A673 (cell line): ENCODE measurements at regions not wholly inside any gene's neighbourhood (a gene's known extent, or its start where the extent isn't known, plus 50 kb on each side); places are given as distances from the start of the nearest gene placed in this dataset.

Experiments
- BruUV-seq: library from RNA; stranded (reverse); fragments of 400-500 nt; replicated peaks from 2 replicates; lab custom pipeline; 2021; lab: Mats Ljungman, UMichigan
- CTCF ChIA-PET: fragments of 300-600 bp; sonication (Branson Sonifier 250); formaldehyde crosslinking; loops from one replicate; lab custom pipeline; 2022; ENCODE audit warnings: antibody characterized with exemption; lab: Charles Lee
- POLR2A ChIA-PET: fragments of 300-600 bp; sonication (Branson Sonifier 250); formaldehyde crosslinking; loops from one replicate; lab custom pipeline; 2022; ENCODE audit warnings: antibody characterized with exemption; ENCODE audit not compliant: low non-redundant PET; lab: Charles Lee
- DNase-seq: peaks from one replicate; pipeline ENCODE4 v3.0.0-alpha.2; 2015; ENCODE audit warnings: low spot score
- H3K27ac ChIP-seq: fragments of 200-600 bp; sonication (generic); 2 replicates; pipeline ENCODE4 v1.5.1; 2016; ENCODE audit warnings: mixed run types, low read depth, mild to moderate bottlenecking, mixed read lengths, antibody characterized with exemption, low read length; ENCODE audit not compliant: poor library complexity, severe bottlenecking
- H3K27me3 ChIP-seq: fragments of 200-600 bp; sonication (generic); replicated peaks from 2 replicates; pipeline ENCODE4 v1.6.1; 2017; ENCODE audit warnings: mixed run types, low read depth, mild to moderate bottlenecking, mixed read lengths, antibody characterized with exemption, low read length; ENCODE audit not compliant: insufficient read depth, poor library complexity
- H3K36me3 ChIP-seq: fragments of 200-600 bp; sonication (generic); 2 replicates; pipeline ENCODE4 v1.6.1; 2016; ENCODE audit warnings: mixed run types, mild to moderate bottlenecking, mixed read lengths, antibody characterized with exemption, low read length; ENCODE audit not compliant: insufficient read depth, poor library complexity, severe bottlenecking
- H3K4me1 ChIP-seq: fragments of 200-600 bp; sonication (generic); 2 replicates; pipeline ENCODE4 v1.6.1; 2017; ENCODE audit warnings: mixed run types, mild to moderate bottlenecking, mixed read lengths, antibody characterized with exemption, low read length; ENCODE audit not compliant: insufficient read depth, poor library complexity, severe bottlenecking
- H3K4me3 ChIP-seq: fragments of 200-600 bp; sonication (generic); 2 replicates; pipeline ENCODE4 v1.5.1; 2016; ENCODE audit warnings: low read depth, mixed run types, mild to moderate bottlenecking, mixed read lengths, low read length; ENCODE audit not compliant: poor library complexity, severe bottlenecking
- H3K9me3 ChIP-seq: fragments of 200-600 bp; sonication (generic); 2 replicates; pipeline ENCODE4 v1.6.1; 2016; ENCODE audit warnings: mixed run types, low read depth, mild to moderate bottlenecking, mixed read lengths, antibody characterized with exemption, low read length; ENCODE audit not compliant: poor library complexity, severe bottlenecking
- EZH2 ChIP-seq: fragments of 200-600 bp; sonication (generic); IDR thresholded peaks from 2 replicates; pipeline ENCODE4 v1.6.1; 2017; ENCODE audit warnings: borderline replicate concordance, low read depth, mild to moderate bottlenecking, mixed read lengths, antibody characterized with exemption, low read length; ENCODE audit not compliant: poor library complexity, severe bottlenecking
- intact Hi-C: fragments of 100-400 bp; cut with micrococcal nuclease; formaldehyde crosslinking; loops from one replicate; pipeline ENCODE4 v1.10.0; 2022; ENCODE audit not compliant: unreplicated experiment
- TF ChIP-seq, protein P1 (sequence below): fragments of 300-800, 200-600 bp; sonication (generic); conservative IDR thresholded peaks from 2 replicates; pipeline ENCODE4 v1.5.1; 2017; ENCODE audit warnings: low read depth, mild to moderate bottlenecking, antibody characterized with exemption, low read length, moderate library complexity, mixed read lengths

DNA sequence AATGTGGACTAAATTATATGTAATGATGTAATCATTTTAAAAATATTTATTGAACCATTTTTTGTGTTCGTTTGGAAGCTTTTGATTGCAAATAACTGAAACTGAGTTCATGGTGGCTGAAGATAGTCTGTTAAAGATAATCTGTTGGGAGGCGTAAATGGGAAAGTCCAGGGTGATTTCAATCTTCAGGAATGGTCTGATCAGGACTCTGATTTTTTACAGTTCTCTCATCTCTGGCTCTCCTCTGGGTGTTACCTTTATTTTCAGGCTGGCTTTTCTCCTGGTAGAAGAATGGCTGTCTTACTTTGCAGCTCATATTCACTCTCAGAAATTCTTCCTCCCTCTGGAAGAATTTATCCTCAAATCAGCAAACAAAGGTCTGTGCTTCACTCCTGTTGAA is 199.0 kb upstream of the LEF1 start:
- TF ChIP-seq EZH2: no peak
- TF ChIP-seq, protein P1, sequence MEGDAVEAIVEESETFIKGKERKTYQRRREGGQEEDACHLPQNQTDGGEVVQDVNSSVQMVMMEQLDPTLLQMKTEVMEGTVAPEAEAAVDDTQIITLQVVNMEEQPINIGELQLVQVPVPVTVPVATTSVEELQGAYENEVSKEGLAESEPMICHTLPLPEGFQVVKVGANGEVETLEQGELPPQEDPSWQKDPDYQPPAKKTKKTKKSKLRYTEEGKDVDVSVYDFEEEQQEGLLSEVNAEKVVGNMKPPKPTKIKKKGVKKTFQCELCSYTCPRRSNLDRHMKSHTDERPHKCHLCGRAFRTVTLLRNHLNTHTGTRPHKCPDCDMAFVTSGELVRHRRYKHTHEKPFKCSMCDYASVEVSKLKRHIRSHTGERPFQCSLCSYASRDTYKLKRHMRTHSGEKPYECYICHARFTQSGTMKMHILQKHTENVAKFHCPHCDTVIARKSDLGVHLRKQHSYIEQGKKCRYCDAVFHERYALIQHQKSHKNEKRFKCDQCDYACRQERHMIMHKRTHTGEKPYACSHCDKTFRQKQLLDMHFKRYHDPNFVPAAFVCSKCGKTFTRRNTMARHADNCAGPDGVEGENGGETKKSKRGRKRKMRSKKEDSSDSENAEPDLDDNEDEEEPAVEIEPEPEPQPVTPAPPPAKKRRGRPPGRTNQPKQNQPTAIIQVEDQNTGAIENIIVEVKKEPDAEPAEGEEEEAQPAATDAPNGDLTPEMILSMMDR: no peak
- intact Hi-C loops: no loop called here
- POLR2A ChIA-PET: no interaction called here
- Histone ChIP-seq H3K36me3 (no peaks in the 10 kb centered on the region), H3K27me3 (peaks cover 34% of the 10 kb centered on the region), H3K9me3 (no peaks in the 10 kb centered on the region), H3K27ac (no peak overlapping the region), H3K4me3 (no peak overlapping the region), H3K4me1 (no peaks in the 10 kb centered on the region)
- BruUV-seq: no TSS peak
- no peak for DNase-seq
- CTCF ChIA-PET: no interaction called here

DNA sequence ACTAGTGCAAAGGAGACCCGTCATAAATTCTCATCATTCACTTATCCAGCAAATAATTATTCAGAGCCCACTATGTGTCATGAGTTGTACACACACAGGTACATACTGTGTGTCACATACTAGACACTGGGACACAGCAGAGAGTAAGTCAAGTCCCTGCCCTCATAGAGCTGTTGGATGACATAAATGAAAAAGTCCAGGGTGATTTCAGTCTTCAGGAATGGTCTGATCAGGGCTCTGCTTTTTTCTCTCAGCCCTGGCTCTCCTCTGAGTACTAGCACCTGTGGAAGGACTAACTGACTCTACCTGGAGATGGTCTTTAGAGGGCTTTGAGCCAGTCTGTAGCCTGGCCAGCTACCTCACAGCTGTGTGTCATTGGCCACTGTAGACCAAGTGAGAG is 198.0 kb upstream of the LEF1 start:
- H3K4me1 ChIP-seq: no peaks in the 10 kb centered on the region
- no peak for TF ChIP-seq EZH2
- TF ChIP-seq, protein P1: no peak
- no peaks in the 10 kb centered on the region for H3K9me3 ChIP-seq
- H3K27me3 ChIP-seq: peaks cover 30% of the 10 kb centered on the region
- intact Hi-C loops: no loop called here
- no peak overlapping the region for H3K27ac ChIP-seq
- H3K36me3 ChIP-seq: no peaks in the 10 kb centered on the region
- no peak for DNase-seq
- H3K4me3 ChIP-seq: no peak overlapping the region
- CTCF ChIA-PET: no interaction called here
- POLR2A ChIA-PET: no interaction called here
- no TSS peak for BruUV-seq

DNA sequence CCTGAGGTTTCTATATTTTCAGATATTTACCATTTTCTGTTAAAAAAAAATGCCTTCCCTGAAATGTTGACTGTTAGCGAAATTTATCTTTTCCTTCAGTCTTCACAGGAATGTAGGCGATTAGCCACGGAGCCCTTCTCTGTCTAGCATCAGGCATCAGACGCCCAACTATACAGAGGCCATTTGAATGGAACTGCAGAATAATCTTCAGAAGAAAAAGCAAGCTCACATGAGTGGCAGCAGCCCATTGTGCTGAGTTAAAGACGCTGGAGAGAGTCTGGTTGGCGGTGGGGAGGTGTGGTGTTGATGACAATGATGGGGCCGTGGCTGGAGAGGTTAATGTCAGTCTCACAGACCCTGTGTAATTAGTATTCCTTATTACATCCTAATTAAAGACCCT is 196.8 kb upstream of the LEF1 start:
- no TSS peak for BruUV-seq
- no peak overlapping the region for H3K4me3 ChIP-seq
- no peak for DNase-seq
- H3K27me3 ChIP-seq: peaks cover 18% of the 10 kb centered on the region
- intact Hi-C loops: no loop called here
- H3K4me1 ChIP-seq: no peaks in the 10 kb centered on the region
- POLR2A ChIA-PET: no interaction called here
- no peaks in the 10 kb centered on the region for H3K9me3 ChIP-seq
- CTCF ChIA-PET: no interaction called here
- no peaks in the 10 kb centered on the region for H3K36me3 ChIP-seq
- TF ChIP-seq EZH2: no peak
- TF ChIP-seq, protein P1: no peak
- no peak overlapping the region for H3K27ac ChIP-seq
